H1 (cell line): ENCODE measurements at regions not wholly inside any gene's neighbourhood (a gene's known extent, or its start where the extent isn't known, plus 50 kb on each side); places are given as distances from the start of the nearest gene placed in this dataset.

Experiments
- CTCF ChIA-PET: fragments of 300-600 bp; sonication (Branson Sonifier 250); formaldehyde crosslinking; loops from one replicate; lab custom pipeline; 2021; ENCODE audit not compliant: partially characterized antibody; lab: Charles Lee
- POLR2A ChIA-PET: fragments of 300-600 bp; sonication (Branson Sonifier 250); formaldehyde crosslinking; loops from one replicate; lab custom pipeline; 2021; ENCODE audit warnings: inconsistent platforms; ENCODE audit not compliant: partially characterized antibody; lab: Charles Lee
- DNase-seq, 2 experiments: peaks; one replicate each; pipeline versions ENCODE4 v3.0.0 to v3.0.0-alpha.2; 2010 to 2022; ENCODE audit warnings: low spot score in 2 of 2, low read depth in 1 of 2, mixed read lengths in 1 of 2
- FAIRE-seq: peaks from 2 replicates; lab custom pipeline; 2011; peaks lifted over from hg19 to GRCh38; lab: Jason Lieb, UNC
- H2AFZ ChIP-seq: 2 replicates; pipeline ENCODE4 v1.8.1; 2012; ENCODE audit warnings: low read length, inconsistent platforms
- H2AK5ac ChIP-seq: 2 replicates; pipeline ENCODE4 v1.6.1; 2013; ENCODE audit warnings: low read depth, low read length
- H2BK120ac ChIP-seq: replicated peaks from 2 replicates; pipeline ENCODE3; 2013; ENCODE audit warnings: low read depth, low read length, inconsistent platforms
- H2BK12ac ChIP-seq: 2 replicates; pipeline ENCODE4 v1.6.1; 2013; ENCODE audit warnings: low read depth, low read length
- H2BK15ac ChIP-seq: 2 replicates; pipeline ENCODE4 v1.6.1; 2013; ENCODE audit warnings: low read length
- H2BK20ac ChIP-seq: 2 replicates; pipeline ENCODE4 v1.6.1; 2013; ENCODE audit warnings: low read length
- H2BK5ac ChIP-seq: 2 replicates; pipeline ENCODE4 v1.6.1; 2013; ENCODE audit warnings: low read depth, low read length
- H3K14ac ChIP-seq: 2 replicates; pipeline ENCODE4 v1.6.1; 2013; ENCODE audit warnings: inconsistent platforms; ENCODE audit not compliant: insufficient read length
- H3K18ac ChIP-seq: 2 replicates; pipeline ENCODE4 v1.6.1; 2013; ENCODE audit warnings: low read length; ENCODE audit errors: extremely low read depth
- H3K23ac ChIP-seq: 2 replicates; pipeline ENCODE4 v1.6.1; 2013; ENCODE audit warnings: inconsistent platforms; ENCODE audit not compliant: insufficient read length
- H3K23me2 ChIP-seq: 2 replicates; pipeline ENCODE4 v1.6.1; 2013; ENCODE audit warnings: low read depth, low read length
- H3K27ac ChIP-seq: 2 replicates; pipeline ENCODE4 v1.6.1; 2011; ENCODE audit warnings: low read depth, low read length, inconsistent platforms
- H3K27me3 ChIP-seq, 4 experiments: replicated peaks in 1 of 4; 1 replicate in 1 of 4; 2 replicates in 3 of 4; pipeline versions ENCODE4 v1.6.1 to v1.8.1; 2011 to 2013; ENCODE audit warnings: low read length in 3 of 4, mild to moderate bottlenecking in 3 of 4, inconsistent platforms in 2 of 4, mixed read lengths in 2 of 4, moderate library complexity in 1 of 4; ENCODE audit not compliant: control insufficient read depth in 3 of 4, insufficient read depth in 3 of 4; ENCODE audit errors: extremely low read depth in 1 of 4
- H3K36me3 ChIP-seq, 4 experiments: 2 replicates each; pipeline versions ENCODE4 v1.6.1 to v1.8.1; 2011 to 2013; ENCODE audit warnings: mild to moderate bottlenecking in 4 of 4, low read length in 3 of 4, moderate library complexity in 2 of 4, control low read depth in 1 of 4, inconsistent platforms in 1 of 4; ENCODE audit not compliant: insufficient read depth in 4 of 4, control insufficient read depth in 2 of 4
- H3K4ac ChIP-seq: replicated peaks from 2 replicates; pipeline ENCODE3; 2013; ENCODE audit warnings: low read length, low read depth, mixed read lengths, inconsistent platforms; ENCODE audit not compliant: insufficient read length
- H3K4me1 ChIP-seq, 4 experiments: replicated peaks in 1 of 4; 1 replicate in 1 of 4; 2 replicates in 3 of 4; pipeline versions ENCODE4 v1.6.1 to v1.8.1; 2011 to 2013; ENCODE audit warnings: low read length in 3 of 4, inconsistent platforms in 2 of 4, mixed read lengths in 1 of 4; ENCODE audit not compliant: insufficient read depth in 4 of 4, control insufficient read depth in 3 of 4
- H3K4me2 ChIP-seq, 2 experiments: 2 replicates each; pipeline versions ENCODE4 v1.6.1 to v1.8.1; 2011 to 2013; ENCODE audit warnings: low read depth in 2 of 2, low read length in 2 of 2, control low read depth in 1 of 2, inconsistent platforms in 1 of 2, mild to moderate bottlenecking in 1 of 2; ENCODE audit not compliant: insufficient read depth in 1 of 2
- H3K4me3 ChIP-seq, 4 experiments: fragments of 200-600, 300-600 bp in 1 of 4; sonication (generic), shearing (Covaris generic), sonication (Bioruptor Twin) in 1 of 4; 2 replicates each; pipeline versions ENCODE4 v1.5.1 to v1.8.1; 2011 to 2016; ENCODE audit warnings: low read length in 4 of 4, low read depth in 3 of 4, control low read depth in 2 of 4, inconsistent platforms in 2 of 4, mild to moderate bottlenecking in 2 of 4, mixed read lengths in 1 of 4, moderate library complexity in 1 of 4; ENCODE audit not compliant: insufficient read depth in 2 of 4; ENCODE audit errors: extremely low read depth in 1 of 4
- H3K56ac ChIP-seq: replicated peaks from 2 replicates; pipeline ENCODE3; 2013; ENCODE audit warnings: low read depth, mild to moderate bottlenecking, mixed read lengths, low read length, inconsistent platforms; ENCODE audit not compliant: insufficient read length
- H3K79me1 ChIP-seq: 2 replicates; pipeline ENCODE4 v1.6.1; 2013; ENCODE audit warnings: low read depth, low read length, control low read depth
- H3K79me2 ChIP-seq, 2 experiments: 2 replicates each; pipeline versions ENCODE4 v1.6.1 to v1.8.1; 2012 to 2013; ENCODE audit warnings: low read length in 2 of 2, mild to moderate bottlenecking in 2 of 2, inconsistent platforms in 1 of 2; ENCODE audit not compliant: insufficient read depth in 2 of 2, control insufficient read depth in 1 of 2
- H3K9ac ChIP-seq, 4 experiments: replicated peaks in 1 of 4; 1 replicate in 1 of 4; 2 replicates in 3 of 4; pipeline versions ENCODE4 v1.6.1 to v1.8.1; 2011 to 2013; ENCODE audit warnings: low read depth in 3 of 4, low read length in 3 of 4, control low read depth in 2 of 4, mild to moderate bottlenecking in 2 of 4, moderate library complexity in 2 of 4, inconsistent platforms in 1 of 4; ENCODE audit errors: extremely low read depth in 1 of 4
- H3K9me3 ChIP-seq, 2 experiments: 2 replicates each; pipeline versions ENCODE4 v1.6.1 to v1.8.1; 2012 to 2013; ENCODE audit warnings: mild to moderate bottlenecking in 2 of 2, moderate library complexity in 2 of 2, control low read depth in 1 of 2, inconsistent platforms in 1 of 2, low read depth in 1 of 2, low read length in 1 of 2, mixed read lengths in 1 of 2; ENCODE audit not compliant: insufficient read depth in 2 of 2
- H4K20me1 ChIP-seq, 2 experiments: replicated peaks in 1 of 2; 2 replicates each; pipeline versions ENCODE3 to v1.8.1; 2011 to 2013; ENCODE audit warnings: inconsistent platforms in 2 of 2, low read length in 2 of 2, mild to moderate bottlenecking in 1 of 2; ENCODE audit not compliant: insufficient read depth in 2 of 2, control insufficient read depth in 1 of 2
- H4K5ac ChIP-seq: 2 replicates; pipeline ENCODE4 v1.6.1; 2013; ENCODE audit warnings: low read length, low read depth, mixed read lengths, inconsistent platforms; ENCODE audit not compliant: insufficient read length
- H4K8ac ChIP-seq: 2 replicates; pipeline ENCODE4 v1.8.0; 2013; ENCODE audit warnings: mild to moderate bottlenecking, moderate library complexity, low read length, inconsistent platforms; ENCODE audit not compliant: insufficient read depth; ENCODE audit errors: extremely low read depth
- H4K91ac ChIP-seq: replicated peaks from 2 replicates; pipeline ENCODE3; 2013; ENCODE audit warnings: low read length, mixed read lengths, inconsistent platforms; ENCODE audit not compliant: insufficient read length
- CBX5 ChIP-seq: fragments of 300-800, 300-1000 bp; sonication (generic); IDR thresholded peaks from 2 replicates; pipeline ENCODE4 v1.7.1; 2016; ENCODE audit warnings: antibody characterized with exemption, low read length, low read depth
- CEBPB ChIP-seq: IDR thresholded peaks from 2 replicates; pipeline ENCODE4 v1.6.1; 2012; ENCODE audit warnings: low read depth, low read length
- CTBP2 ChIP-seq: IDR thresholded peaks from 2 replicates; pipeline ENCODE4 v1.7.0; 2011; ENCODE audit warnings: borderline replicate concordance, mild to moderate bottlenecking, moderate library complexity, mixed read lengths, low read length; ENCODE audit not compliant: insufficient read depth, insufficient read length
- EGR1 ChIP-seq: IDR thresholded peaks from 2 replicates; pipeline ENCODE4 v1.6.1; 2011; ENCODE audit warnings: low read depth, low read length, borderline replicate concordance
- EZH2 ChIP-seq: fragments of 200-600 bp; sonication (generic); IDR thresholded peaks from 2 replicates; pipeline ENCODE4 v1.7.1; 2012; ENCODE audit warnings: low read depth, mild to moderate bottlenecking, moderate library complexity, low read length, inconsistent platforms; ENCODE audit not compliant: severe bottlenecking
- HDAC2 ChIP-seq, 2 experiments: fragments of 300-600 bp in 1 of 2; sonication (generic) in 1 of 2; IDR thresholded peaks; 2 replicates each; pipeline ENCODE4 v1.6.1; 2011 to 2012; ENCODE audit warnings: low read depth in 2 of 2, low read length in 2 of 2, mild to moderate bottlenecking in 2 of 2, moderate library complexity in 2 of 2, borderline replicate concordance in 1 of 2, inconsistent platforms in 1 of 2
- HDAC6 ChIP-seq: IDR thresholded peaks from one replicate; pipeline ENCODE4 v1.7.1; 2012; ENCODE audit warnings: low read depth, mild to moderate bottlenecking, inconsistent platforms, low read length, moderate library complexity
- KDM4A ChIP-seq: IDR thresholded peaks from one replicate; pipeline ENCODE4 v1.7.1; 2012; ENCODE audit warnings: low read depth, mild to moderate bottlenecking, moderate library complexity, low read length, inconsistent platforms; ENCODE audit not compliant: severe bottlenecking
- KDM5A ChIP-seq: fragments of 200-600 bp; IDR thresholded peaks from 2 replicates; pipeline ENCODE4 v1.7.1; 2012; ENCODE audit warnings: mild to moderate bottlenecking, low read length, inconsistent platforms, mixed read lengths
- MAFK ChIP-seq: IDR thresholded peaks from 2 replicates; pipeline ENCODE4 v1.6.1; 2012; ENCODE audit warnings: low read depth, mild to moderate bottlenecking, improper control_type of control experiment, low read length
- PHF8 ChIP-seq: fragments of 200-600 bp; sonication (generic); conservative IDR thresholded peaks from 2 replicates; pipeline ENCODE4 v1.7.1; 2012; ENCODE audit warnings: low read depth, mild to moderate bottlenecking, inconsistent platforms, low read length, moderate library complexity
- POLR2A ChIP-seq, 2 experiments: IDR thresholded peaks; 1 replicate in 1 of 2; 2 replicates in 1 of 2; pipeline ENCODE4 v1.6.1; 2011; ENCODE audit warnings: low read depth in 2 of 2, low read length in 2 of 2, mild to moderate bottlenecking in 2 of 2; ENCODE audit errors: control extremely low read depth in 1 of 2
- POU5F1 ChIP-seq: IDR thresholded peaks from 2 replicates; pipeline ENCODE4 v1.6.1; 2011; ENCODE audit warnings: low read depth, mild to moderate bottlenecking, low read length, moderate library complexity
- TAF1 ChIP-seq: IDR thresholded peaks from 2 replicates; pipeline ENCODE4 v1.6.1; 2011; ENCODE audit warnings: mild to moderate bottlenecking, low read depth, low read length
- WGBS, 2 experiments: shearing (Covaris generic) in 1 of 2; methylation state at CpG; one replicate each; pipeline versions ENCODE4 v1.1.6 to v1.1.7; 2013 to 2015; ENCODE audit warnings: low lambda C conversion rate in 2 of 2, mixed read lengths in 2 of 2, inconsistent platforms in 1 of 2, low coverage in 1 of 2, missing lambda C conversion rate in 1 of 2; ENCODE audit not compliant: insufficient replicate concordance in 2 of 2, insufficient coverage in 1 of 2, insufficient read length in 1 of 2; ENCODE audit errors: extremely low coverage in 1 of 2, missing lambda C conversion rate in 1 of 2; 5-methylcytosine and 5-hydroxymethylcytosine counted together

- H3K14ac ChIP-seq, result no peak overlapping the region
- POLR2A ChIA-PET, result no interaction called here
- H3K79me1 ChIP-seq, result no peaks in the 10 kb centered on the region
- H4K8ac ChIP-seq, result no peak overlapping the region
- no peaks in the 10 kb centered on the region for H3K27me3 ChIP-seq
- H2AFZ ChIP-seq, result no peak overlapping the region
- DNase-seq, result no peak
- no peak overlapping the region for H2BK15ac ChIP-seq
- no peak overlapping the region for H2AK5ac ChIP-seq
- no peak for FAIRE-seq
- no peaks in the 10 kb centered on the region for H3K36me3 ChIP-seq
- H3K27ac ChIP-seq, result no peak overlapping the region
- no peak for TF ChIP-seq CEBPB
- no peak for TF ChIP-seq EZH2
- TF ChIP-seq HDAC2 (IDR thresholded peaks at IDR 0.05; ENCODE audit: borderline replicate concordance in 1 of 2, low read depth in 2 of 2, low read length in 2 of 2), result no peak
- TF ChIP-seq KDM5A, result no peak
- TF ChIP-seq EGR1, result no peak
- TF ChIP-seq POLR2A (IDR thresholded peaks at IDR 0.05; ENCODE audit: control extremely low read depth in 1 of 2, low read depth in 2 of 2, low read length in 2 of 2), result no peak
- TF ChIP-seq KDM4A, result no peak
- TF ChIP-seq CTBP2, result no peak
- TF ChIP-seq PHF8, result no peak
- TF ChIP-seq MAFK, result no peak
- TF ChIP-seq HDAC6, result no peak
- no peak for TF ChIP-seq POU5F1
- no peak for TF ChIP-seq CBX5
- TF ChIP-seq TAF1, result no peak
- H3K18ac ChIP-seq, result no peak overlapping the region
- no peaks in the 10 kb centered on the region; the same call in 1 of the 2 replicates for H3K23me2 ChIP-seq
- H3K4me2 ChIP-seq, result no peak overlapping the region
- 89% methylated on average over 2 of the region's 2 CpGs; no CpG with 5 or more reads in 1 of the 2 experiments for WGBS, 2 experiments
- no peak overlapping the region for H3K56ac ChIP-seq
- H3K9me3 ChIP-seq, result no peaks in the 10 kb centered on the region
- no peaks in the 10 kb centered on the region for H3K79me2 ChIP-seq
- H4K91ac ChIP-seq, result no peak overlapping the region
- H3K23ac ChIP-seq, result no peak overlapping the region
- no peak overlapping the region for H3K9ac ChIP-seq
- no peak overlapping the region for H3K4ac ChIP-seq
- H2BK20ac ChIP-seq, result no peak overlapping the region
- no peak overlapping the region for H4K5ac ChIP-seq
- no peak overlapping the region for H2BK5ac ChIP-seq
- CTCF ChIA-PET, result no interaction called here
- no peak overlapping the region for H2BK12ac ChIP-seq
- no peaks in the 10 kb centered on the region for H3K4me1 ChIP-seq
- no peak overlapping the region for H3K4me3 ChIP-seq
- no peak overlapping the region for H2BK120ac ChIP-seq
- no peaks in the 10 kb centered on the region for H4K20me1 ChIP-seq
Observed at GRCh38 chr3:106336619-106337018, 467.8 kb upstream of the CBLB start.
